Suppressor macrophage treated with lipopolysaccharide for 4 hours (primary cell): ENCODE measurements at regions not wholly inside any gene's neighbourhood (a gene's known extent, or its start where the extent isn't known, plus 50 kb on each side); places are given as distances from the start of the nearest gene placed in this dataset.
"Not testable (repeated sequence)": the region's sequence is repeated elsewhere in the genome, so short reads cannot be mapped to it uniquely, and the experiment has no call there.

Experiments used
- DNase-seq: peaks from one replicate; pipeline ENCODE4 v3.0.0-alpha.2; 2020

- no peak for DNase-seq
Observed at GRCh38 chr1:57612833-57613232, 189.0 kb upstream of the DAB1 start.

- DNase-seq, result no peak
Observed at GRCh38 chr1:57605933-57606332, 182.1 kb upstream of the DAB1 start.

GRCh38 chr1:57603696-57604095, 179.8 kb upstream of the DAB1 start:
- DNase-seq, result no peak

- no peak for DNase-seq
Observed at GRCh38 chr1:57600424-57600823, 176.6 kb upstream of the DAB1 start.

- no peak for DNase-seq
Observed at GRCh38 chr1:57599236-57599994, 175.6 kb upstream of the DAB1 start.

GRCh38 chr1:57597036-57597435, 173.2 kb upstream of the DAB1 start:
- DNase-seq, result no peak

- no peak for DNase-seq
Observed at GRCh38 chr1:57594002-57594401, 170.1 kb upstream of the DAB1 start.

GRCh38 chr1:57591842-57592241, 168.0 kb upstream of the DAB1 start:
- DNase-seq, result no peak

GRCh38 chr1:57590978-57591377, 167.1 kb upstream of the DAB1 start:
- no peak for DNase-seq

GRCh38 chr1:57586842-57587241, 163.0 kb upstream of the DAB1 start:
- no peak for DNase-seq

- DNase-seq, result no peak
Observed at GRCh38 chr1:57578680-57579079, 154.8 kb upstream of the DAB1 start.

GRCh38 chr1:57578099-57578498, 154.2 kb upstream of the DAB1 start:
- no peak for DNase-seq

GRCh38 chr1:57576756-57577155, 152.9 kb upstream of the DAB1 start:
- DNase-seq, result no peak

GRCh38 chr1:57572016-57572415, 148.2 kb upstream of the DAB1 start:
- DNase-seq, result no peak

GRCh38 chr1:57558066-57558465, 134.2 kb upstream of the DAB1 start:
- DNase-seq, result not testable (repeated sequence)

GRCh38 chr1:57553666-57554065, 129.8 kb upstream of the DAB1 start:
- DNase-seq, result no peak

- DNase-seq, result no peak
Observed at GRCh38 chr1:57551476-57551875, 127.6 kb upstream of the DAB1 start.

- DNase-seq, result no peak
Observed at GRCh38 chr1:57550092-57550491, 126.2 kb upstream of the DAB1 start.

GRCh38 chr1:57549300-57549699, 125.4 kb upstream of the DAB1 start:
- no peak for DNase-seq

- no peak for DNase-seq
Observed at GRCh38 chr1:57546549-57547330, 122.9 kb upstream of the DAB1 start.

- DNase-seq, result no peak
Observed at GRCh38 chr1:57544345-57544744, 120.5 kb upstream of the DAB1 start.

GRCh38 chr1:57536749-57537423, 113.0 kb upstream of the DAB1 start:
- DNase-seq, result no peak

- no peak for DNase-seq
Observed at GRCh38 chr1:57532299-57532698, 108.4 kb upstream of the DAB1 start.

GRCh38 chr1:57530911-57531260, 107.0 kb upstream of the DAB1 start:
- not testable (repeated sequence) for DNase-seq
